Panc1 (cell line): ENCODE measurements at regions not wholly inside any gene's neighbourhood (a gene's known extent, or its start where the extent isn't known, plus 50 kb on each side); places are given as distances from the start of the nearest gene placed in this dataset.

Source experiments
- ATAC-seq: fragments of 200-7000 bp; cut with Tn5 transposase; 2 replicates; pipeline ENCODE4 v1.9.1; 2020; ENCODE audit warnings: mild to moderate bottlenecking, moderate library complexity
- BruUV-seq: library from RNA; stranded (reverse); fragments of 400-500 nt; replicated peaks from 2 replicates; lab custom pipeline; 2021; lab: Mats Ljungman, UMichigan
- CTCF ChIA-PET: fragments of 300-600 bp; sonication (Branson Sonifier 250); formaldehyde crosslinking; loops from one replicate; lab custom pipeline; 2022; ENCODE audit warnings: antibody characterized with exemption; lab: Charles Lee
- POLR2A ChIA-PET: fragments of 300-600 bp; sonication (Branson Sonifier 250); formaldehyde crosslinking; loops from one replicate; lab custom pipeline; 2022; ENCODE audit warnings: antibody characterized with exemption; lab: Charles Lee
- DNase-seq: peaks from one replicate; pipeline ENCODE4 v3.0.0-alpha.2; 2010; ENCODE audit warnings: low read depth, low spot score
- H3K27ac ChIP-seq: 2 replicates; pipeline ENCODE4 v1.5.1; 2011; ENCODE audit warnings: mild to moderate bottlenecking, low read length, inconsistent platforms
- H3K27me3 ChIP-seq: fragments of 200-500 bp; sonication (Bioruptor generic); 2 replicates; pipeline ENCODE4 v1.6.0; 2014; ENCODE audit warnings: low read length, inconsistent platforms; ENCODE audit not compliant: control insufficient read depth, insufficient read depth
- H3K36me3 ChIP-seq: fragments of 200-500 bp; sonication (Bioruptor generic); 2 replicates; pipeline ENCODE4 v1.5.1; 2014; ENCODE audit warnings: inconsistent platforms, mild to moderate bottlenecking, low read length, moderate library complexity; ENCODE audit not compliant: control insufficient read depth, insufficient read depth
- H3K4me1 ChIP-seq: 2 replicates; pipeline ENCODE4 v1.5.1; 2011; ENCODE audit warnings: inconsistent platforms, mild to moderate bottlenecking, low read length, moderate library complexity; ENCODE audit not compliant: control insufficient read depth, insufficient read depth
- H3K4me3 ChIP-seq, 2 experiments: 2 replicates each; pipeline ENCODE4 v1.5.1; 2011 to 2012; ENCODE audit warnings: low read depth in 2 of 2, low read length in 2 of 2, mild to moderate bottlenecking in 2 of 2, inconsistent platforms in 1 of 2, moderate library complexity in 1 of 2
- H3K9me3 ChIP-seq: fragments of 200-500 bp; sonication (Bioruptor generic); 2 replicates; pipeline ENCODE4 v1.5.1; 2014; ENCODE audit warnings: low read depth, mild to moderate bottlenecking, inconsistent platforms, low read length, moderate library complexity; ENCODE audit not compliant: control insufficient read depth, insufficient read depth
- CTCF ChIP-seq: fragments of 450-650 bp; IDR thresholded peaks from 2 replicates; pipeline ENCODE4 v1.5.1; 2017; ENCODE audit warnings: mild to moderate bottlenecking
- POLR2AphosphoS5 ChIP-seq: IDR thresholded peaks from 2 replicates; pipeline ENCODE4 v1.6.1; 2012; ENCODE audit warnings: mild to moderate bottlenecking, low read depth, low read length, moderate library complexity
- REST ChIP-seq, 2 experiments: IDR thresholded peaks; 2 replicates each; pipeline ENCODE4 v1.6.1; 2011 to 2012; ENCODE audit warnings: low read depth in 2 of 2, control low read depth in 1 of 2, low read length in 1 of 2, mild to moderate bottlenecking in 1 of 2, moderate library complexity in 1 of 2; ENCODE audit not compliant: insufficient read depth in 1 of 2
- SIN3A ChIP-seq: IDR thresholded peaks from 2 replicates; pipeline ENCODE4 v1.6.1; 2012; ENCODE audit warnings: low read depth, mild to moderate bottlenecking, low read length, moderate library complexity, borderline replicate concordance; ENCODE audit not compliant: insufficient read depth
- TCF7L2 ChIP-seq: IDR thresholded peaks from 2 replicates; pipeline ENCODE4 v1.6.1; 2011; ENCODE audit warnings: mild to moderate bottlenecking, low read depth, low read length, inconsistent platforms
- in situ Hi-C: cut with HindIII; loops from 2 replicates; pipeline ENCODE4 v1.10.0; 2016; ENCODE audit warnings: low sequenced_read_pairs, low pct_unique_long_range_greater_than_20kb
- intact Hi-C: fragments of 100-400 bp; cut with micrococcal nuclease; formaldehyde crosslinking; loops from one replicate; pipeline ENCODE4 v1.10.0; 2022; ENCODE audit not compliant: unreplicated experiment

GRCh38 chr2:64258566-64258965 lies 114.3 kb upstream of the PELI1 start:
- ATAC-seq (no peak), DNase-seq (no peak)
- H3K9me3 ChIP-seq, result no peaks in the 10 kb centered on the region
- TF ChIP-seq CTCF (no peak), SIN3A (no peak), REST (IDR thresholded peaks at IDR 0.05; ENCODE audit: insufficient read depth in 1 of 2, low read depth in 2 of 2, low read length in 1 of 2) (no peak)
- H3K36me3 ChIP-seq, result no peaks in the 10 kb centered on the region; the same call in 1 of the 2 replicates
- no peak overlapping the region for H3K4me3 ChIP-seq
- BruUV-seq, result no TSS peak
- CTCF ChIA-PET, result no interaction called here
- intact Hi-C loops, result no loop called here
- H3K27me3 ChIP-seq, result peaks cover 2% of the 10 kb centered on the region
- in situ Hi-C loops, result no loop called here
- POLR2A ChIA-PET, result no interaction called here
- H3K4me1 ChIP-seq, result no peaks in the 10 kb centered on the region
- no peak overlapping the region for H3K27ac ChIP-seq

- Histone ChIP-seq H3K4me1 (no peaks in the 10 kb centered on the region), H3K36me3 (no peaks in the 10 kb centered on the region; the same call in 1 of the 2 replicates), H3K4me3 (no peak overlapping the region), H3K27me3 (peaks cover 2% of the 10 kb centered on the region), H3K27ac (no peak overlapping the region), H3K9me3 (no peaks in the 10 kb centered on the region)
- DNase-seq (no peak), ATAC-seq (no peak)
- ChIA-PET POLR2A (no interaction called here), CTCF (no interaction called here)
- intact Hi-C loops (no loop called here), in situ Hi-C loops (no loop called here)
- TF ChIP-seq SIN3A (no peak), CTCF (no peak), TCF7L2 (no peak), REST (IDR thresholded peaks at IDR 0.05; ENCODE audit: insufficient read depth in 1 of 2, low read depth in 2 of 2, low read length in 1 of 2) (no peak), POLR2AphosphoS5 (no peak)
- no TSS peak for BruUV-seq
These were observed 115.1 kb upstream of the PELI1 start for GRCh38 chr2:64259312-64259711.
